IMR-90 (cell line): ENCODE measurements at regions not wholly inside any gene's neighbourhood (a gene's known extent, or its start where the extent isn't known, plus 50 kb on each side); places are given as distances from the start of the nearest gene placed in this dataset.
"Not testable (repeated sequence)": the region's sequence is repeated elsewhere in the genome, so short reads cannot be mapped to it uniquely, and the experiment has no call there.

ENCODE experiments used
- ATAC-seq: fragments of 200-7000 bp; cut with Tn5 transposase; 2 replicates; pipeline ENCODE4 v1.9.1; 2020; ENCODE audit warnings: low read depth, mild to moderate bottlenecking, moderate library complexity
- BruUV-seq: library from RNA; stranded (reverse); fragments of 400-500 nt; replicated peaks from 2 replicates; lab custom pipeline; 2021; lab: Mats Ljungman, UMichigan
- CTCF ChIA-PET: fragments of 300-600 bp; formaldehyde crosslinking; extraction: SDS; loops from one replicate; lab custom pipeline; 2021; ENCODE audit warnings: antibody characterized with exemption; lab: Yijun Ruan, JAX
- POLR2A ChIA-PET: fragments of 300-600 bp; sonication (Branson Sonifier 250); formaldehyde crosslinking; loops from one replicate; lab custom pipeline; 2022; ENCODE audit warnings: antibody characterized with exemption; ENCODE audit not compliant: unreplicated experiment; lab: Charles Lee
- DNase-seq: peaks from one replicate; pipeline ENCODE4 v3.0.0; 2013
- H2AFZ ChIP-seq: replicated peaks from 2 replicates; pipeline ENCODE3; 2013; ENCODE audit warnings: low read length, mild to moderate bottlenecking; ENCODE audit not compliant: poor library complexity
- H2AK5ac ChIP-seq: 2 replicates; pipeline ENCODE4 v1.6.1; 2013; ENCODE audit warnings: low read depth, low read length, inconsistent platforms
- H2AK9ac ChIP-seq: replicated peaks from 2 replicates; pipeline ENCODE3; 2013; ENCODE audit warnings: mild to moderate bottlenecking, low read depth, low read length, moderate library complexity; ENCODE audit not compliant: poor library complexity
- H2BK120ac ChIP-seq: 2 replicates; pipeline ENCODE4 v1.6.1; 2013; ENCODE audit warnings: low read depth, low read length, inconsistent platforms
- H2BK15ac ChIP-seq: 3 replicates; pipeline ENCODE4 v1.6.1; 2013; ENCODE audit warnings: low read depth, low read length, inconsistent platforms
- H2BK20ac ChIP-seq: 2 replicates; pipeline ENCODE4 v1.6.1; 2013; ENCODE audit warnings: low read depth, mild to moderate bottlenecking, inconsistent platforms, low read length, moderate library complexity
- H2BK5ac ChIP-seq: 2 replicates; pipeline ENCODE4 v1.6.1; 2013; ENCODE audit warnings: mild to moderate bottlenecking, low read depth, low read length, inconsistent platforms; ENCODE audit not compliant: poor library complexity, severe bottlenecking
- H3K14ac ChIP-seq: replicated peaks from 2 replicates; pipeline ENCODE4 v1.6.1; 2013; ENCODE audit warnings: low read depth, low read length, inconsistent platforms
- H3K18ac ChIP-seq: 2 replicates; pipeline ENCODE4 v1.6.1; 2013; ENCODE audit warnings: low read depth, low read length, control low read depth
- H3K23ac ChIP-seq: 2 replicates; pipeline ENCODE4 v1.6.1; 2013; ENCODE audit warnings: low read depth, low read length, inconsistent platforms
- H3K27ac ChIP-seq: 2 replicates; pipeline ENCODE4 v1.5.1; 2013; ENCODE audit warnings: mild to moderate bottlenecking, control low read depth, low read length; ENCODE audit not compliant: insufficient read depth
- H3K27me3 ChIP-seq: 2 replicates; pipeline ENCODE4 v1.6.1; 2013; ENCODE audit warnings: low read length; ENCODE audit not compliant: control insufficient read depth, insufficient read depth
- H3K36me3 ChIP-seq: 2 replicates; pipeline ENCODE4 v1.6.1; 2013; ENCODE audit warnings: low read length, mixed read lengths; ENCODE audit not compliant: control insufficient read depth, insufficient read depth
- H3K4ac ChIP-seq: 2 replicates; pipeline ENCODE4 v1.6.1; 2013; ENCODE audit warnings: low read depth, low read length, inconsistent platforms
- H3K4me1 ChIP-seq: 2 replicates; pipeline ENCODE4 v1.6.1; 2013; ENCODE audit warnings: low read length, mixed read lengths; ENCODE audit not compliant: control insufficient read depth, insufficient read depth
- H3K4me2 ChIP-seq: 2 replicates; pipeline ENCODE4 v1.6.1; 2013; ENCODE audit warnings: low read depth, mild to moderate bottlenecking, control low read depth, low read length, moderate library complexity
- H3K4me3 ChIP-seq: 2 replicates; pipeline ENCODE4 v1.5.1; 2013; ENCODE audit warnings: low read depth, mild to moderate bottlenecking, control low read depth, low read length, moderate library complexity; ENCODE audit not compliant: insufficient read depth
- H3K56ac ChIP-seq: 2 replicates; pipeline ENCODE4 v1.6.1; 2013; ENCODE audit warnings: low read length, inconsistent platforms; ENCODE audit not compliant: insufficient read depth; ENCODE audit errors: extremely low read depth
- H3K79me1 ChIP-seq, 2 experiments: 2 replicates each; pipeline ENCODE4 v1.6.1; 2013; ENCODE audit warnings: low read length in 2 of 2, inconsistent platforms in 1 of 2, low read depth in 1 of 2
- H3K9ac ChIP-seq: 2 replicates; pipeline ENCODE4 v1.6.1; 2013; ENCODE audit warnings: low read depth, low read length, control low read depth
- H3K9me1 ChIP-seq: 2 replicates; pipeline ENCODE4 v1.6.1; 2013; ENCODE audit warnings: low read length, inconsistent platforms; ENCODE audit not compliant: insufficient read depth
- H3K9me3 ChIP-seq: 2 replicates; pipeline ENCODE4 v1.6.1; 2013; ENCODE audit warnings: low read length; ENCODE audit not compliant: control insufficient read depth, insufficient read depth
- H4K20me1 ChIP-seq: 2 replicates; pipeline ENCODE4 v1.6.1; 2013; ENCODE audit warnings: low read length, inconsistent platforms; ENCODE audit not compliant: insufficient read depth
- H4K5ac ChIP-seq: 2 replicates; pipeline ENCODE4 v1.6.1; 2013; ENCODE audit warnings: mild to moderate bottlenecking, low read depth, low read length, control low read depth
- H4K8ac ChIP-seq, 2 experiments: 2 replicates each; pipeline ENCODE4 v1.6.1; 2013; ENCODE audit warnings: low read depth in 2 of 2, low read length in 2 of 2, control low read depth in 1 of 2, inconsistent platforms in 1 of 2
- H4K91ac ChIP-seq: 2 replicates; pipeline ENCODE4 v1.6.1; 2013; ENCODE audit warnings: low read depth, low read length, inconsistent platforms; ENCODE audit not compliant: insufficient read depth
- WGBS, 2 experiments: methylation state at CpG; one replicate each; pipeline versions ENCODE4 v1.1.5 to v1.1.7; 2013; ENCODE audit warnings: missing lambda C conversion rate in 2 of 2; ENCODE audit not compliant: insufficient read length in 1 of 2; ENCODE audit errors: extremely low coverage in 2 of 2; 5-methylcytosine and 5-hydroxymethylcytosine counted together
- dilution Hi-C: fragments of 300-500 bp; cut with HindIII; formaldehyde crosslinking; loops from one replicate; pipeline ENCODE4 v1.14.3; 2018; ENCODE audit warnings: low sequenced_read_pairs; ENCODE audit not compliant: unreplicated experiment
- in situ Hi-C: fragments of 300-500 bp; cut with MboI; formaldehyde crosslinking; loops from 3 replicates; pipeline ENCODE4 v1.14.3; 2019; ENCODE audit warnings: low sequenced_read_pairs, inconsistent platforms, mixed read lengths
- intact Hi-C: fragments of 100-400 bp; cut with micrococcal nuclease; formaldehyde crosslinking; loops from 2 replicates; pipeline ENCODE4 v1.10.0; 2022

DNA sequence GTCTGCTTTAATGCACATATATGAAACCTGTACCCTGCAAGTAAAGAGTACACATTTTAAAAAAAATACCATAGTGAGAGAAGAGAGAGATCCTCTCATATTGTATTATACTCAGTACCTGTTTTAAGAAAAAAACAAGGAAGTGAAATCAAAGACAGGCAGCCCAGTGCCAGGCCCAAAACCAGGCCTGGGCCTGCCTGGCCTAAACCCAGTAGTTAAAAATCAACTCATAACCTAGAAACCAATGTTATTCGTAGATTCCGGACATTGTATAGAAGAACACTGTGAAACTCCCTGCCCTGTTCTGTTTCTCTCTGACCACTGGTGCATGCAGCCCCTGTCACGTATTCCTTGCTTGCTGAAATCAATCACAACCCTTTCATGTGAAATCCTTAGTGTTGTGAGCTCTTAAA, 1078.0 kb upstream of the FAM98A start:
- WGBS, 2 experiments: no CpG with 5 or more reads among the region's 3 CpGs
- H2AFZ ChIP-seq, CTCF ChIA-PET, ATAC-seq, H3K23ac ChIP-seq, BruUV-seq, in situ Hi-C loops, H2AK9ac ChIP-seq, H4K5ac ChIP-seq, H3K27me3 ChIP-seq, H4K91ac ChIP-seq, H2BK20ac ChIP-seq, DNase-seq, H3K9me1 ChIP-seq, H3K4me1 ChIP-seq, H2BK15ac ChIP-seq, H3K56ac ChIP-seq, H3K14ac ChIP-seq, H2AK5ac ChIP-seq, H3K79me1 ChIP-seq, H2BK5ac ChIP-seq, H3K9ac ChIP-seq, H3K9me3 ChIP-seq, POLR2A ChIA-PET, H4K8ac ChIP-seq, H3K4me2 ChIP-seq, H2BK120ac ChIP-seq, H3K18ac ChIP-seq, H3K27ac ChIP-seq, intact Hi-C loops, dilution Hi-C loops, H3K36me3 ChIP-seq, H4K20me1 ChIP-seq, H3K4ac ChIP-seq, H3K4me3 ChIP-seq: not testable (repeated sequence)
